ENCODE measurements at regions not wholly inside any gene's neighbourhood (a gene's known extent, or its start where the extent isn't known, plus 50 kb on each side); places are given as distances from the start of the nearest gene placed in this dataset.

GRCh38 chr4:171130256-171130801 is 682.9 kb upstream of the GALNTL6 start:
- DNase-seq, result no peak

GRCh38 chr4:171118091-171118490 is 695.1 kb upstream of the GALNTL6 start:
- no peak for DNase-seq

- DNase-seq, result no peak
These were observed 695.7 kb upstream of the GALNTL6 start for GRCh38 chr4:171117457-171117856.

- no peak for DNase-seq
These were observed 711.4 kb upstream of the GALNTL6 start for GRCh38 chr4:171101845-171102244.

GRCh38 chr4:171087089-171087488 is 726.1 kb upstream of the GALNTL6 start:
- no peak for DNase-seq

- DNase-seq, result no peak
These were observed 745.8 kb upstream of the GALNTL6 start for GRCh38 chr4:171067422-171067821.

- DNase-seq, result no peak
These were observed 763.8 kb upstream of the GALNTL6 start for GRCh38 chr4:171049380-171049779.

- no peak for DNase-seq
These were observed 770.1 kb upstream of the GALNTL6 start for GRCh38 chr4:171042989-171043524.

- DNase-seq, result no peak
These were observed 777.3 kb upstream of the GALNTL6 start for GRCh38 chr4:171035909-171036308.

GRCh38 chr4:171031338-171031737 is 781.9 kb upstream of the GALNTL6 start:
- no peak for DNase-seq

- DNase-seq, result no peak
These were observed 787.4 kb upstream of the GALNTL6 start for GRCh38 chr4:171025776-171026175.

- no peak for DNase-seq
These were observed 787.9 kb upstream of the GALNTL6 start for GRCh38 chr4:171025343-171025742.

GRCh38 chr4:171024720-171025303 is 788.4 kb upstream of the GALNTL6 start:
- no peak for DNase-seq

- DNase-seq, result no peak
These were observed 790.4 kb upstream of the GALNTL6 start for GRCh38 chr4:171022824-171023230.

- peak; percentile 8 for DNase-seq
These were observed 795.6 kb upstream of the GALNTL6 start for GRCh38 chr4:171017593-171017992.

- no peak for DNase-seq
These were observed 797.1 kb upstream of the GALNTL6 start for GRCh38 chr4:171016145-171016544.

GRCh38 chr4:171015441-171015840 is 797.8 kb upstream of the GALNTL6 start:
- DNase-seq, result no peak

GRCh38 chr4:171007618-171008390 is 805.4 kb upstream of the GALNTL6 start:
- no peak for DNase-seq

- DNase-seq, result no peak
These were observed 811.0 kb upstream of the GALNTL6 start for GRCh38 chr4:171002246-171002645.

- DNase-seq, result peak; percentile 25
These were observed 822.1 kb upstream of the GALNTL6 start for GRCh38 chr4:170990989-170991589.

- DNase-seq, result no peak
These were observed 824.8 kb upstream of the GALNTL6 start for GRCh38 chr4:170988446-170988845.

GRCh38 chr4:170979736-170980135 is 833.5 kb upstream of the GALNTL6 start:
- DNase-seq, result peak; percentile 7

GRCh38 chr4:170978990-170979389 is 834.2 kb upstream of the GALNTL6 start:
- no peak for DNase-seq

GRCh38 chr4:170949084-170949483 is 859.3 kb upstream of the AADAT start:
- DNase-seq, result no peak

Measured in fibroblast of skin of right biceps (primary cell).